GM18507 (cell line): ENCODE measurements at regions not wholly inside any gene's neighbourhood (a gene's known extent, or its start where the extent isn't known, plus 50 kb on each side); places are given as distances from the start of the nearest gene placed in this dataset.

ENCODE experiments used
- DNase-seq: peaks from one replicate; pipeline ENCODE4 v3.0.0; 2011; ENCODE audit warnings: low read depth; ENCODE audit not compliant: insufficient read length; ENCODE audit errors: extremely low spot score
- FAIRE-seq: peaks from 2 replicates; lab custom pipeline; 2011; peaks lifted over from hg19 to GRCh38; lab: Jason Lieb, UNC

DNA sequence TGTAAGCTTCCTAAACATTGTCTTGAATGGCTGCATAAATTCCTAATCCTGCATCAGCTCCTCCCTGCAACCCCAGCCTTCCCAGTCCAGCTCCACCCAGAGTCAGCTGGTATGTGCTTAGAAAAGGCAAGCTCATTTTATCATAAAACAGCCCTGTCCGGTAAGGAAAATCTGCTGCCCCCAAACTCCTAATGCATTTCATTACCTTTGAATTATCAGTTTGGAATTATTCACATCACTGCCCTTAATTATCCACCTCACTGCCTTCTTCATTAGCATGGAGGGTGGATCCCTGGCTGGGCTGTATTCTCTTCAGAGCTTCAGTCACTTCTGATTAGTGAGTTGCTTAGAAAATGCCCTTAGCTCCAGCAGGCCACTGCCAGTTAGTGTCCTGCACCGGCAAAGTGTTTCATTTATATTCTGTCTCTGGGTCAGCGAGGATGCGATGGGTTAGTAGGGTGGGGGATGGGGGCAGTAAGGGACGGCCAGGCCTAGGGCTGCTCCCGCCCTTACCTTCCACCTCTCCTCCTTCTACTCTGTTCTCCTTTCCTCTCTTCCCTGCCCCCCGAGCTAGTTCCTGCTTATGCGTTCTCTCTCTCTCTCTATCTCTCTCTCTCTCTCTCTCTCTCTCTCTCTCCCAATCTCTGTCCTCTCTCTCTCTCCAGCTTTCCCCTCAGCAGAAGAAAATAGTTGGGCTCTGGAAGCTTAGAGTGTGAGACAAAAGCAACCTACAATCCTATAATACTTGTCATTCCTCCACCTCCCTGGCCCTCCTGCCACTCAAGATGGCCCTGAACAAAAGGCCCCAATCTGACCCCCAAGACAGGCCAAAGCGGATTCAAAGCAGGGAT, 174.8 kb upstream of the KLF3 start:
- FAIRE-seq (no peak), DNase-seq (no peak)

DNA sequence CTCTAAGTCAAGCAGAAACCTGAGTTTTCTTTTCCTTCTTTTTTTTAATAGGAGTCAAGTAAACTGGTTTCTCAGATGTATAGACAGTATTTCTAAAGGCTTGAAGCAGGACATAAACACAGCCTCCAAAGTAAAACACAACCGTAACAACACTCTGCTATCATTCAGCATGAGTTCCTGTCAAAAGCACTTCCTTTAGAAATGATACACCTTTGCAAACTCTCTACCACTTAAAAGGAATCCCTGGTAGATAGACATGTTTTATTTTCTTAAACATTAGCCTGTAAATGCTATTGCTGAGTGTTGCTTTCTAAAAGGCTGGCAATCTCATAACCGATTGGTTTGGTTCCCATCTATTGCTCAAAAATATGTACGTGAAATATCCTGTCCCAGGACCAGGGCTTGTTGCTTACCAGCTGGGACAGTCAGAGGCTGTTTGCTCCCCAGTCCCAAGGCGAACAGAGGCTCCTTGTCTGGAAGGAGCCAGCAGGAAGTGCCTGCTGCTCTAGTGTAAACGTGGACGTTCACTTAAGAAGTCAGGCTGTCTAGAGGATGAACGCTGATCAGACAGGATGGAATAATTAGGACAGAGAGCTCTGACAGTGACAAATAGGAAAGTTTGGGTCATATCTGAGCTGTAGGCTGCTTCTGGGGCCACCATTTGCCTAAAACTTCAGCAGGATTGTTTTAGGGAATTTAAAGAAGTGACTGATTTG, 173.9 kb upstream of the KLF3 start:
- FAIRE-seq, result no peak
- no peak for DNase-seq

DNA sequence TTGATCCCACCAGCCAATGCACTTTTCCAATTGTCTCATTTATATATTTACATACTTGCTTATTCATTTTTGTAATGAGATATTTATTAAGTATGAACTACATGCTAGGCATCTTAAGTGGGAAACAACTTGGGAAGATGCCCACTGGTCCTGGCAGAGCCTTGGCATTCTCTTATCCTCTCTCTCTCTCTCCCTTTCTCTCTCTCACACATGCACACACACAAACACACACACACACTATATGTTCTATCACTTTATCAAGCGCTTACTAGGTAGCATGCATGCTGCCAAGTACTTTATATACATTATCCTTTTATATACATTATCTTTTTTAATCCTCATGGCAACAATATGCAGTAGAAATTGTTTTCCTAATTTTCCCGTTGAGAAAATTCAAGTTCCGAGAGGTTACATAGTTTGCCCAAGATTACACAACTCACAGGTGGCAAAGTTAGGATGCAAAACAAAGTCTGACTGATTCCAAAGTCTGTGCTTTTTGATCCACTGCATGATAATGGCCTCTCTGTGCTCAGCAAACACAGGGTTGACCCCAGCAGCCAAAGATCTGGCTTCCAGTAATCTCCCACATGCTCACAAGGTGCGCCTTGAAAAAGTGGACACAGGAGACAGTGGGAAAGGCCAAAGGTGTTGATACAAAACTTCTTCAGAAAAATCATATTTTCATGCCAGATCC, 173.1 kb upstream of the KLF3 start:
- DNase-seq (no peak), FAIRE-seq (no peak)

DNA sequence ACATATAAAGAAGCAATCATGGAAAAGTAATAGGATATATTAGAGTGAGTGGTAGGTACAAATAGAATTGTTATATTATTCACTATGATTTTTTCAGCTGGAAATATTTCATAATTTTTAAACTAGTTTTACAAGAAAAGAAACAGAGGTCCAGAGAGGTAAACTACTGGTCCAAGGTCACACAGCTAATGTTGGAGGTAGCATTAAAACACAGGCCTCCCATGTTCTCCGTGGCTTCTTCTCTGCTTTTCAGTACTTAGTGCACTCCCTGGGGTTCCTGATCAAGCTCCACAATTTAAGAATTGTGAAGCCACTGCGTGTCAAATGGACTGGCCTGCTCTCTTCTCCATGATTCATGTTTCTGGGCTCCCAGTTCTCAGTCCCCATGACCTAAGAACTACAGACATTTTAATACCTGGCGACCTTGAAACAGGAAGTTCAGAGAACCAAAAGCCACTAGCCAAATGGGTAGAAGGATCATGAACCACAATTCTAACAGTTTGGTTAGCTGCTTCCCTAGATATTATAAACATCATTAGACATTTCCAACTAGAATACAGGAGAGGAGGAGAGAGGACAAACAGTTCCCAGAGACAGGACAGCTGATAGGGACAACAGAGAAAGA, 172.0 kb upstream of the KLF3 start:
- FAIRE-seq, result peak; percentile 67
- DNase-seq, result no peak

DNA sequence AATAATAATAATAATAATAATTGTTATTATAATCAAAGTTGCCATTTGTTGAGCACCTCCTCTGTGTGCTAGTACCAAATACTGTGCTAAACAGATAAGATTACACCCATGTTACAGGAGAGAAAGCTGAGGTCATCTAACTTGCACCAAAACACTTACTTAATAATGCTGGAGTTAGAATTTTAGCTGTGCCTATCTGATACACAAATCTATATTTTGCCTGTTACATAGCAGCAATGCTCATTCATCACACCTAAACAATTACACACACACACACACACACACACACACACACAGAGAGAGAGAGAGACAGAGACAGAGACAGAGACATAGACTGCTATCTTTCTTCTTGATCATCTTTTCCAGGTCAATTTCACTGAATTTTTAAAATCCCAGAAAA, 170.9 kb upstream of the KLF3 start:
- FAIRE-seq, result no peak
- no peak for DNase-seq

DNA sequence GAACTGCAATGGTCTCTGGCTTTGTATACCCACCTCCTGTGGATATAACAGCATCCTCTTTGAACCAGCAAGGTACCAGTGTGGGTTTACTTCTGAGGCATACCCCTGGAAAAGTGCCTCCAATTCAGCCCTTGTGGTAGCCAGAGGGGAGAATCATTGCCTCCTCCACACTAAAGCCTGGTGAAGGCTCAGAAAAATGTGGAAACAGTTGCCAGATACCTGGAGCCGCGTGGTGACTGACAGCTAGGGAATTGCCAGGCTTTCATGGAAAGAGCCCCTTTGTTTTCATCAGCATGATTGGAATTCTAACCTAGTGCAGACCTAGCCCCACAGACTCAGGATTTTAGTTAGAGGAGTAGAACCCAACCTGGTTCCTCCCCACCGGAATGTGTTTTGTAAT, 168.6 kb upstream of the KLF3 start:
- DNase-seq (no peak), FAIRE-seq (no peak)

DNA sequence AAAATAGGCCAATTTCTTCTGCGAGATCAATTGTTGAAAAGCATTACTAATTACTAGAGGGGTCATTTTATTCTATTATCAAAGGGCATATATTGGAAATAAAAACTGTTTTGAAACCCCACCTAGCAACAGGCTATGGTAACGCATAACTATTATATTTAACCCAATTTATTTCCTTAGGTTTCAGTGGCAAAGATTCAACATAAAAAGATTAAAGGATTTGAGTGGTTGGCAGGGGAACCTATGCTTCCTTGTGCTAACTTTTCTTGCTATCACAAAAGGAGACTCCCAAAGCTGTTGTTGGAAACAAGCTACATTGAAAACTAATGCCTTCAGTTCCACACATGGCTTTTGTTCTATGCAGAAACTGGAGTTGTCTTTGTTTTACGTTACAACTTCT, 166.9 kb upstream of the KLF3 start:
- FAIRE-seq (no peak), DNase-seq (no peak)

DNA sequence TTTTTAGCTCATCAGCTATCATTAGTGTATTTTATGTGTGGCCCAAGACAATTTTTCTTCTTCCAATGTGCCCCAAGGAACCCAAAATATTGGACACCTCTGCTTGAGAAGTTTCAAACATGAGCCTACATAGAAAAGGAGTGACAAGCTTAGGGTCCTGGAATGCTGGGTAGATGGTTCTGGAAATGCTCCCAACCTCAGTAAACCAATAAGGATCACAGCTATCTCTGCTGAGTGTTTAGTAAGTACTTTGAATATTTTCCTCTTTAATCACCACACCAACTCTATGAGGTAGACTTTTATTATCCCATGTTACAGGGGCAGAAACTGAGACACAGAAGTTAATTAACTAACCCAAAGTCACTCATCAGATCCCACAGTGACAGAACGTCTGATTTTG, 164.9 kb upstream of the KLF3 start:
- FAIRE-seq, result no peak
- DNase-seq, result no peak

DNA sequence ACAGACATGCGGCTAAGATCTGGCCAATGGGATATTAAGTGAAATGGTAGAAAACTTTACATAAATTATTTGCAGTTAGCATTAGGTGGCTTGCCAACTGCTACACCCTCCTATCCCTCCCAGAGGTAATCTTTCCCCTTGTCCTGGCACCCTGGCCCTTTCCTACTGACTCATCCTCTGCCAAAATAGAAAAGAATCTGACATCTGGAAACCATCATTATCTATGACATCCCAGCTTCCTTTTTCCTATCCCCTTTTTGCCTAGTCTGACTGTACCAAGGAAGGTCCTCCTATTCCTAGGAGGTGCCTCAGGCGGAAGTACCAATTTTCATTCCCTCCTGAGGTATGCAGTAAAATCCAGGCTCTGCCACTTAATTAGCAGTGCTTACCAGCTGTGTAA, 163.6 kb upstream of the KLF3 start:
- FAIRE-seq (no peak), DNase-seq (no peak)

DNA sequence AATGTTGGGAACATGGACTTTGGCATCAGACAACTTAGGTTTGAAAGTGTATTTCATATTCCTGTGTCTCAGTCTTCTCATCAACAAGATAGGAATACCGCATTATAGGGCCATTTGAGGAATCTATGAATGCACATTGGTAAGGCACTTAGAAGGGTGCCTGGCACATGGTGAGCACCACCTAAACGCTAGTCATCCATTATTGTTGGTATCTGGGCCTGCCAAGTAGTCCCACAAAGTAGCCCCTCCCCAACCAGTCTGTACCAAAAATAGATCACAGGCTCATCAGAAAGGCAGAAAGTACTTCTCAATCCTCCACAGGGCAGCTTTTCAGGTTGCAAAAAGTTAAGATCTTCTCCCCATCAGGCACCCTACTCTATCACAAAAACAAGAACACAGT, 162.3 kb upstream of the KLF3 start:
- no peak for DNase-seq
- no peak for FAIRE-seq

DNA sequence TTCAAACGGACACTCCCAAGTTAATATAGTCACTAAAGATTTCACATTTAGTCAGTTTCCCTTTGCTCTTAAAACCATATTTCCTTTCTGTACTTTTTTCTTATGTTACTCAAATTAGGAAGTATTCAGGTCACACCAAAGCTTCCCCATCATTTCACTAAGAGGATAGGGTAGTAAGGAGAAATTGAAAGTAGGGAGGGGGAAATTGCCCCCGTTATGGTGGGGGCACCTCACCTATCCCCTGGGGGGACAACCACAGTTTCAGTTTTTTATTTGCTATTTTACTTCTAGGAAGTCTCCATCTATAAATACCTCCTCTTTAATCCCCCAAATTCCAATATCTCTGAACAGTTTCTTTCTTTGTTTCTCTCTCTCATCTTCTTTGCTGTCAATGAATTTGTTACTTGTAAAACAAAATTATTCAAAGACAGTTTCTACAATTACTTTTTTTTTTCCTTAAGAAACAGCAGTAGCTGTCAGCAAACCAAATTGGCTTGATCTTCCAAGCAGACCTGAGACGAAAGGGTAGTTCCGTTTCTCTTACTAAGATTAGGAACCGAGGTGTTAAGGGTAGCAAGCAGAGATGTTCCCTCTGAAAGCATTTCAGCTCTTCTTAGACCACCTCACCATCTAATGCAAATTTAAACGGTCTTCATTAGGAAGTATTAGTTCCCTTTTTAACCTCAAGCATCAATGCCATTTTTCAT, 160.2 kb upstream of the KLF3 start:
- FAIRE-seq (peak; percentile 99), DNase-seq (peak; percentile 33)

DNA sequence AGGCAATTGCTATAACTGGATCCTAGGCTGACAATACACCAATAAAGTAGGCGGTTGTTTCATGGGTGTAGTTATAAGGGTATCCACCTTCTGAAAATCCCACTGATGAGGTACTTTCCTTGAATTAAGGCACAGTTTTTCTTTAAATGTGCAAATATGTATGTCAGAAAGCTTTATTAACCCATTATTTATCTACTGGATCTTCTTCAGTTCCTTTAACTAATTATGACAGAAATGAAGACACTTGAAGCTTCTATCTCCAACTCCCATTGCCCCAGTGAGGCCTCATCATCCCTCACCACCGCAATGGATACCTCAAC, 159.6 kb upstream of the KLF3 start:
- FAIRE-seq (no peak), DNase-seq (no peak)

DNA sequence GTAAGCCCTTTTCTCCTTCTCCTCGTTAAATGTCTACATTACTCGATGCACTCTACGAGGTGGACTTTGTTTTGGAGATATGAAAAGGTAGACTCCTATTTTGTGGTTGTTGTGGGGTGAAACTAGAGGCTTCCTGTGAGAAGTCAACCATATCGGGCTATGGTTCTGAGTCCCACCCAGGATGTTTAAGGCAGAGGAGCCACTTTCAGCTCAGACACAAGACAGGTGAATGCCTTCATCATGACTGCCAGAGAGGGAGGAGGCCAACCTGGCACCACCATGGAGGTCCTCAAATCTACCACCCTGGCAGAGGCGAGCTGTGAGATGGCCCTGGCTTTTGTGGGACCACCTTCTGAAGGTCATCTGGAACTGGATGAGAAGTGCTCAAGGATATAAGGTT, 154.4 kb upstream of the KLF3 start:
- peak; percentile 95 for FAIRE-seq

DNA sequence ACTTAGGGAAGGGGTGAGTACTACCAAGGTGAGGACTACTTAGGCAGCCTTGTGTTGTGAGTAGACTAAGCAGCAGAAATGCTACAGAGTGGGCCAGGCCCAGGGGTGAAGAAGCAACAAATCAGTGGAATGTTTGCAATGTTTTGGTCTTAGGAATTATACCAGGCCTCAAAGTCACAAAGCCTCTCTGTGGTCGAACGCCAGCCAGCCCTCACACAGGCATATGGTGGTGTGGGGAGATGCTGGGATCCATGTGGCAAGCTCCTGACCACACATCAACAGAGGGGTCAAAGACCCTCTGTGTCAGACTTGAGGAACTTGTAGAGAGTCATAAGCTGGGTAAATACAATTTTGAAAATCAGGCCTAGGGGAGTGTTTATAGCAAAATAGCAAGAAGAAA, 153.8 kb upstream of the KLF3 start:
- FAIRE-seq, result no peak

More for the DNA sequence above, 154.4 kb upstream of the KLF3 start:
- DNase-seq, result no peak

DNA sequence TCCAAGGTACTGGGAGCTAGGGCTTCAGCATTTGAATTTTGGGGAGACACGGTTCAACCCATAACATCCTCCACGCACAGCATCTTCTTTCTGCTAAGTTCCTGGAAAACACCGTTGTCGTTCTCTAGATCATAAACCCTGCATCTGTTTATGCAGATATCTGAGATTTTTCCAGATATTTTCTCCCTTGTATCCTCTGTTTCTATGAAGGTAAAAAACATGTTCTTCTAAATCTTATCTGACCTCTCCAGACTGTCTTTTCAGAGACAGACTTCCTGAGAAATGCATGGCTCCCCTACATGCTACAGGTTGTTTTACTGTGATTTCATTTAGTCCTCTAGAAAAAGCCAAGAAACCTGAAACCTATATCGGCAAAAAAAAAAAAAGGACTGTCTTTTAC, 152.3 kb upstream of the KLF3 start:
- FAIRE-seq, result peak; percentile 9
- DNase-seq, result no peak

More for the DNA sequence above, 153.8 kb upstream of the KLF3 start:
- DNase-seq, result no peak

DNA sequence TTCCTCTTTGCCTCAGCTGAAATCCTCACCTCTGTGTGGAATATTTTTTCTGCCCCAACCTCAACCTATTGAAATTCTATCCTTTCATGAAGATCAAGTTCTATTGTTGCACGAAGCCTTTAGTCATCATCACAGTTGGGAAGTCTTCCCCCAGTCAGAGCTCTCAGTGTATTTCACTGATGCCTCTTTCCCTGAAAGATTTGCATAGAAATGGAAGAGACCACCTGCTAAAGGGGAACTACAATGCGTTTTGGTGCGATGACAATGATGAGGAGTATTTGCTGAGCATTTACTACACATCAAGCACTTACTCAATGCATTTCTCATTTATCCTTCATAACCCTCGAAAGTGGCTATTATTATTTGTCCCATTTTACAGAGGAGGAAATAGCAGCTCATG, 151.2 kb upstream of the KLF3 start:
- DNase-seq, result no peak
- FAIRE-seq, result peak; percentile 63

DNA sequence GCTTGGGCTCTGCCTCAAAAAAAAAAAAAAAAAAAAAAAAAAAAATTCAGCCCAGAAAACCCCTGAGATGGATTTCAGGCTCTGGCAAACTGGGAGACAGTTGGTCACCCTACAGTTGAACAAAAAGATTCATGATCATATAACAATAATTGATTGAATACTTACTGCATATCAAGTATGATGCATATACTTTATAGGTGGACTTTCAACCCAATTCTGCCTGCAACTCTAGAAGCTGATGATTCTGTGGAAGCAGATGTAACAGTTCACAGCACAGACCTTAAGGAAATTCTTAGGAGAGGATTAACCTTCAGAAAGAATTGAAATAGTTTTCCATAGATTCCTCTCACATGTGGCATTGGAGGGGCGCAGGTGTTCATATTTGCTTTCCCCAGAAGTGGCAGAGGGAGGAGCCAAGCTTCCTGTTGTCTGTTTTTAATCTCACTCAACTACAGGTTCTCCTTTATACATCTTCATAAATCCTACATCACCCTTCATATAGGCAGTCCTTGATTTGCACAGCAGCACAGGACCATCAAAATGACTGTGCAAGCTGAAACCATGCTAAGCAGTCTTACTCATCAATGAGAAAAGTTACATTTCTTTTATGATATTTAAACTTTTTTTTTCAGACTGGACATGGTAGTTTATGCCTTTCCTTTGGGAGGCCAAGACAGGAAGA, 149.4 kb upstream of the KLF3 start:
- FAIRE-seq (no peak), DNase-seq (no peak)

DNA sequence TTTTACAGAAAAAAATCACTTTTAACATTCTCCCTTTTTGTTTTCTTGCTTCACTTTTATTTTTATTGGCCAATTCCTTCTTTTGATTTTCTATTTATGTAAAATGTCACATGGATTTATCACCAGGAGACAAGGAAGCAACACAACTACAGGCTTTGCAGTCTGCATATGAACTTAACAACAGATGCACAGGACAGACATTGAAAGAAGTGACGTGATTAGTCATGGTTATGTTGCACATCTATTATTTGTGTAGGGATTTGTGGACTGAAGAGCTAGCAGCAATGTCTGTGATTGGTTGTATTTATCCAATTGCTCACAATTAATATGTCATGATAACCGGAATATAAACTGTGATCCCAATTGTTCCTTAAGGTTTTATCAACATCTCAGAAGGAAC, 147.8 kb upstream of the KLF3 start:
- FAIRE-seq (no peak), DNase-seq (no peak)

DNA sequence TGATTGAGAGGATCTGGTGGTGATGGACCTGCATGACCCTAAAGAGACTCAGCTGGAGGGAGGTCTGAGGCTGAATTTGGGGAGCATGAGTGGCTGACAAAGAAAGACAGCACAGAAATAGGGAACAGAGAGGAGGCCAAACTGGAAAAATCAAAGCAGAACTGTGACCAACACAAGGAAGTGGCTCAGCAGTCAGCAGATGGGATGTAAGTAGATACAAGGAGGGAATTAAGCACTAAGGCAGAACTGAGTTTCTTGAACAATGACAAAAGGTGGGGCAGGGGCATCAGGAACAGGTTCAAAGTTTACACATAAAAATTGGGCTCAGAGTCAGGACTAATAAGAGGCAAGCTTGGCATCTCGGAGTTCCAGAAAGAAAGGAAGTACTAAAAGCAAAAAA, 144.3 kb upstream of the KLF3 start:
- DNase-seq (no peak), FAIRE-seq (no peak)
